ENCODE measurements at regions not wholly inside any gene's neighbourhood (a gene's known extent, or its start where the extent isn't known, plus 50 kb on each side); places are given as distances from the start of the nearest gene placed in this dataset.

DNA sequence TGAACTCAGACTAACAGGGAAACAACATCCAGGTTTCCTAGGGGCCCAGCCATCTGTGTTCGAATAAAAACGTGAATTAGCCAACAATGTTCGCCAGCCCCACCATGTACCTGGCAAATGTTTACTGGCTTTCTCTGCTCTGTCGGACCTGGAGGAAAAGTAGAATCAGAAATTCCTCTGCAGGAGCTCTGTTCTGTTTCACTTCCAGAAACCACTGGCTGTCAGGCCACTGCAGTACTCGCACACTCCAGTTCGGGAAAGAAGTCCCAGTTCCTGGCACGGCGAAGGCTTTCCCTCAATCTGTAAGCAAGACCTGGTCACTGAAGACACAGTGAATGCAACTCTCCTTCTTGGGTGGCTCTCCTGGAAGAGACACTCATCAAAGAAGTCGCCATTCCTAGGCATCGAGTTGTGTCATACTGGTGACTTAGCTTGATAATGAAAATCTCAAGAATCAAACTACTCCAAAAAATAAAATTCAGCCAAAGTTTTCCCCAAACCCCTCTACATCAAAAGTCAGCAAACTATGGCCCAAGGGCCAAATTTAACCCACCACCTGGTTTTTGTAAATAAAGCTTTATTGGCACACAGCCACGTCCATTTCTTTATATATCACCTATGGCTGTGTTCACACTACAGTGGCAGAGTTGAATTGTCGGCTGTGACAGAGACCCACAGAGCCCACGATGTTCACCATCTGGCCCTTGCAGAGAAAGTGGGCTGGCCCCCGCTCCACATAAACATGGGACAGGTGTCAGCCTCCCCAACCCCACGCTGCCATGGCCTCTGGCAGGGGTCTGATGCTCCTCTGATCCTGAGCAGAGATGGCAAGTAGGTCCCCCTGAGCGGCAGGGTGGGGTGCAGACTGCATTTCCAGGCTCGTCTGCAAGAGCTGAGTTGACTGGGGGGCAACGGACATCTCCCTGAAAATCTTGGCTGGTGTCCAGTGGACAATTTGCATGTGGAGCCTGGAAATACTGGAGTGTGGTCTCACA is 189.2 kb upstream of the DIO3 start:
- TF ChIP-seq, protein P1, sequence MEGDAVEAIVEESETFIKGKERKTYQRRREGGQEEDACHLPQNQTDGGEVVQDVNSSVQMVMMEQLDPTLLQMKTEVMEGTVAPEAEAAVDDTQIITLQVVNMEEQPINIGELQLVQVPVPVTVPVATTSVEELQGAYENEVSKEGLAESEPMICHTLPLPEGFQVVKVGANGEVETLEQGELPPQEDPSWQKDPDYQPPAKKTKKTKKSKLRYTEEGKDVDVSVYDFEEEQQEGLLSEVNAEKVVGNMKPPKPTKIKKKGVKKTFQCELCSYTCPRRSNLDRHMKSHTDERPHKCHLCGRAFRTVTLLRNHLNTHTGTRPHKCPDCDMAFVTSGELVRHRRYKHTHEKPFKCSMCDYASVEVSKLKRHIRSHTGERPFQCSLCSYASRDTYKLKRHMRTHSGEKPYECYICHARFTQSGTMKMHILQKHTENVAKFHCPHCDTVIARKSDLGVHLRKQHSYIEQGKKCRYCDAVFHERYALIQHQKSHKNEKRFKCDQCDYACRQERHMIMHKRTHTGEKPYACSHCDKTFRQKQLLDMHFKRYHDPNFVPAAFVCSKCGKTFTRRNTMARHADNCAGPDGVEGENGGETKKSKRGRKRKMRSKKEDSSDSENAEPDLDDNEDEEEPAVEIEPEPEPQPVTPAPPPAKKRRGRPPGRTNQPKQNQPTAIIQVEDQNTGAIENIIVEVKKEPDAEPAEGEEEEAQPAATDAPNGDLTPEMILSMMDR (IDR thresholded peaks at IDR 0.05; ENCODE audit: insufficient read depth, missing control alignments): no peak
- no peak for DNase-seq (ENCODE audit: insufficient read length, low spot score)
- no peak for FAIRE-seq

DNA sequence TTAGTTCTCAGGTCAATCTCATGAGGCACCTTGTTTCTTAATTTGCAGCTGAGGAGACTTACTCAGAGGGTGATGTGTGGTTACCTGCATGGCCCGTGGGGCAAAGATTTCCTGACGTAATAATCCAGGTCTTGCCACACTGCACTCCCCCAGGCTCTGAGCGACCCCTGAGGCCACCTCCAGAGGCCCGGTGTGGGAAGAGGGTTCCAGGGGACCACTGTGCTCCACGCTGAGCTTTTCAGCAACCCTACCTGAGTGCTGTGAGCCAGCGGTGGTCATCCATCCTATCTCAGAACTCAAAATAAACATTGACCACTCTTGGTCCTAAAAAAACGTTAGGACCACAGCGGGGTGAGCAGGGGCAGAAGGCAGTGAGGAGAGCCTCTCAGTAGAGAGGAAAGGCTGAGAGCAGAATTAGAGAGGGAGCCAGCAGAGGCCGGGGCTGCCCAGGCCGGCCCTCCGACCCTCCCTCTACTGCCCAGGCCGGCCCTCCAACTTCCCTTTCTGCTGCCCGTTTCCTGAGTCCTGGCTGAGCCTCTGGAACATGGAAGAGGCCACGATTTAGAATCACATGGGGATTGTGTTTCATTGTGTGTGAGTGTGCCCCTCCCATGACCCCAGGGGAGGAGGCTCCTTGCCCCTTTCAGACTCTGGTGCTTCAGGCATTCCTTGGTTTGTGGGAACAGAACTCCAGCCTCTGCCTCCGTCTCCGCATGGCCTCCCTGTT is 188.2 kb upstream of the DIO3 start:
- no peak for DNase-seq (ENCODE audit: insufficient read length, low spot score)
- FAIRE-seq: no peak
- TF ChIP-seq, protein P1 (IDR thresholded peaks at IDR 0.05; ENCODE audit: insufficient read depth, missing control alignments): no peak

DNA sequence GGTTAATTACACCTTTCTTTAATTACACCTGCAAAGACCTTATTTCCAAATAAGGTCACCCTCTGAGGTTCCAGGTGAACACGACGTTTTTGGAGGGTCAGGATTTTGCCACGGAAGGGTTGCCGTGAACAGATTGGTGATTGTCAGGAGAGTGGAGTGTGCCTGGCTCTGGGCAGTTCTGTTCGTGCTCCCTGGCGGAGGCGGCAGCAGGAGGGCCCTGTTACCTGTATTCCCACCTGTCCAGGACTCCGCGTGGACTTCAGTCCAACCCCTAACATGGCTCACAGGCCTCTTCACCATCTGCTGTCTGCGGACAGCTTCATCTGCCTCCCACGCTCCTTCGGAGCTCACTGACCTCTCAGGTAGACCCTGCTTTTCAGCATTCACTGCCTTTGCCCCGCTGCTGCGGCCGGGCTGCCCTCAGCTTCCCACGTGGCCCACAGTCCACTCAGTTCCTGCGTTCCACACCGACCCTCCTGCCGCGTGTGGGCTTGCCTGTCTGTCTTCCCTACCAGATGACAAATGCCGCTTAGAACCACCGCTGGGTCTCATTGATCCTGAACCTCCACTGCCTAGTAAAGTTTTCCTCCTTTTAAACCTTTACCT is 187.5 kb upstream of the DIO3 start:
- TF ChIP-seq, protein P1 (IDR thresholded peaks at IDR 0.05; ENCODE audit: insufficient read depth, missing control alignments): no peak
- DNase-seq (ENCODE audit: insufficient read length, low spot score): no peak
- FAIRE-seq: no peak

DNA sequence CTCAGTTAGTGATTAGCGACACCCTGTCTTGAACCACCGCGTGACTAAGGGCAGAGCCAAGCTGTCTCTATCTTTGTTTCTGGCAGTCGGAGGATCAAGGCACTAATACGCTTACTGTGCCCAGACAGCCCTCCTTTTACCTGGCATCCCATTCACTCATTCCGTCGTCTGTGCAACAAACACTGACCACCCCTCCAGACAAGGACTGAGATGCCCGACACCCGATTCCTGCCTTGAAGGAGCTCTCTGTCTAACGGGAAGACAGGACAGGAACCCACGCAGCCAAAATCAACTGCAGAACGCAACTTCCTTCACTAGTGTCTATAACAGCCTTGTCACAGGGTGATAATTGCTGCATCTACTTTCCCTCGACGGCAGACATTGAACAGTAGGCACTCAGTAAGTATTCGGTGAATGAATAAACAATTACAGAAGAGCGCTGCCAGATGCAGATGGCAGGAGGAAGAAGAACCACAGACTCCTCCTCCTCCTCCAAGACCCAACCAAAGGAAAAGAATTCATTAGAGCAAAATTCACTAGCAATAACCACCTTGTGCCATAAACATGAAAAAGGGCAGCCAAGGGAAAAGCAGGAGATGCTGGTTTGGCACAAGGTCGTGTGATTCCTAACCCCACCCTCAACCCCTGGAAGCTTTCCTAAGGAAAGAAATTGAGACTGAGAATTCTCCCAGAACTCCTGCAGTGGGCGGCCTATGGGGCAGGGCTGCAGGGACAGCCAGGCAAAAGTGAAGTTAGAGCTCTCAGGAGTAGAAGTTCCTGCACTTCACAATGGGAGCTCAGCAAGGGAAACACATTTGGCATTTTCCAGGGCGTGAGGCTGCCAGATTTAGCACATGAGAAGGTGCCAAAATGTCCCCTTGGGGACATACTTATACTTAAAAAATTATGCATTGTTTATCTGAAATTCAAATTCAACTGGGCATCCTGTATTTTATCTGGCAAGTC is 186.6 kb upstream of the DIO3 start:
- FAIRE-seq: no peak
- DNase-seq (ENCODE audit: insufficient read length, low spot score): no peak
- TF ChIP-seq, protein P1 (IDR thresholded peaks at IDR 0.05; ENCODE audit: insufficient read depth, missing control alignments): no peak

DNA sequence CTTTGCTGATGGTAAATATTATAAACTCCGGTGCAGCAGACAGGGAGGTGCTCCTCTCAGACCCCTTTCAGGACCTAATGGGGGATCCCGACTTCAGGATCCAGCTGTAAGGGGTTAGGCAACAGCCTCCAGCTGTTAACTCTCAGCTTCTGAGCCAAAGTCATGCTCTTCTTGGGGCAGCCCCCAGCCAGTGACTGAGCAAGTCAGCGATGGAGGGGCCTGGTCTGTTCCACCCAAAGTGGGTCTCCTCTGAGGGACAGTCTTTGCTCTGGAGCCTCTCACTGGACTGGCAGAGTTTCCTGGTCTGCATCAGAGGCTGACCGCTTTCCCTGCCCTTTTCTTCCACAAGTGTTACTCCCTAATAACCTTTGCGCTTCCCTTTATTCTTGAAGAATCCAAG is 184.2 kb upstream of the DIO3 start:
- FAIRE-seq (no peak), DNase-seq (ENCODE audit: insufficient read length, low spot score) (no peak)
- TF ChIP-seq, protein P1 (IDR thresholded peaks at IDR 0.05; ENCODE audit: insufficient read depth, missing control alignments): no peak

DNA sequence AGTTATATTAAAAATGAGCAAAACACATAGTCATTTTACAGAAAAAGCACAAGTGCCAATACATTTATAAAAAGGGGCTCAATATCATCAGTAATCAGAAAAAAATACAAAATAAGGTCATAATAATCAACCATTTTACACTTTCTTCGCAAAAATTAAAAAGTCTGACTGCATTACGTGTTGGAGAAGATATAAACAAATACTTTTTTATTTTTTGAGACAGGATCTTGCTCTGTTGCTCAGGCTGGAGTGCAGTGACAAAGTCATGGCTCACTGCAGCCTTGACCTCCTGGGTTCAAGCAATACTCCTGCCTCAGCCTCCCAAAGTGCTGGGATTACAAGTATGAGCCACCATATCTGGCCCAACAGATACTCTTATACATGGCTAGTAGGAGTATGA is 181.5 kb upstream of the DIO3 start:
- no peak for FAIRE-seq
- no peak for DNase-seq (ENCODE audit: insufficient read length, low spot score)
- TF ChIP-seq, protein P1 (IDR thresholded peaks at IDR 0.05; ENCODE audit: insufficient read depth, missing control alignments): no peak
